Activated gamma-delta T cell treated with Interleukin-2 at 50 U/mL for 16 hours (primary cell): ENCODE measurements at regions not wholly inside any gene's neighbourhood (a gene's known extent, or its start where the extent isn't known, plus 50 kb on each side); places are given as distances from the start of the nearest gene placed in this dataset.
"Not testable (repeated sequence)": the region's sequence is repeated elsewhere in the genome, so short reads cannot be mapped to it uniquely, and the experiment has no call there.

ENCODE experiments used
- DNase-seq: peaks from one replicate; pipeline ENCODE4 v3.0.0-alpha.2; 2020

- DNase-seq = no peak
These were observed 143.8 kb downstream of the DUSP10 start for GRCh38 chr1:221598122-221598521.

- DNase-seq = no peak
These were observed 140.7 kb downstream of the DUSP10 start for GRCh38 chr1:221601166-221601565.

- no peak for DNase-seq
These were observed 139.1 kb downstream of the DUSP10 start for GRCh38 chr1:221602830-221603229.

GRCh38 chr1:221604390-221604789 is 137.5 kb downstream of the DUSP10 start:
- not testable (repeated sequence) for DNase-seq

GRCh38 chr1:221604948-221605347 is 136.9 kb downstream of the DUSP10 start:
- DNase-seq = no peak

GRCh38 chr1:221605569-221605968 is 136.3 kb downstream of the DUSP10 start:
- DNase-seq = no peak

- DNase-seq = no peak
These were observed 135.6 kb downstream of the DUSP10 start for GRCh38 chr1:221606256-221606655.

GRCh38 chr1:221608835-221609320 is 133.0 kb downstream of the DUSP10 start:
- no peak for DNase-seq

GRCh38 chr1:221611656-221612046 is 130.2 kb downstream of the DUSP10 start:
- no peak for DNase-seq

- no peak for DNase-seq
These were observed 129.7 kb downstream of the DUSP10 start for GRCh38 chr1:221612047-221612777.

- no peak for DNase-seq
These were observed 121.2 kb downstream of the DUSP10 start for GRCh38 chr1:221620437-221621384.

GRCh38 chr1:221621683-221622082 is 120.2 kb downstream of the DUSP10 start:
- DNase-seq = no peak

GRCh38 chr1:221622389-221622788 is 119.5 kb downstream of the DUSP10 start:
- DNase-seq = no peak

GRCh38 chr1:221625026-221625425 is 116.9 kb downstream of the DUSP10 start:
- DNase-seq = no peak

GRCh38 chr1:221626041-221626440 is 115.8 kb downstream of the DUSP10 start:
- no peak for DNase-seq

GRCh38 chr1:221630236-221630635 is 111.7 kb downstream of the DUSP10 start:
- DNase-seq = no peak

GRCh38 chr1:221631556-221631955 is 110.3 kb downstream of the DUSP10 start:
- DNase-seq = no peak

GRCh38 chr1:221632072-221632471 is 109.8 kb downstream of the DUSP10 start:
- DNase-seq = no peak

GRCh38 chr1:221633841-221634409 is 108.0 kb downstream of the DUSP10 start:
- DNase-seq = no peak

- DNase-seq = no peak
These were observed 107.3 kb downstream of the DUSP10 start for GRCh38 chr1:221634606-221635005.

GRCh38 chr1:221635305-221635704 is 106.6 kb downstream of the DUSP10 start:
- no peak for DNase-seq

GRCh38 chr1:221636096-221636495 is 105.8 kb downstream of the DUSP10 start:
- DNase-seq = no peak

- no peak for DNase-seq
These were observed 104.9 kb downstream of the DUSP10 start for GRCh38 chr1:221636967-221637366.
